ENCODE measurements at regions not wholly inside any gene's neighbourhood (a gene's known extent, or its start where the extent isn't known, plus 50 kb on each side); places are given as distances from the start of the nearest gene placed in this dataset.
A peak's percentile ranks its signal among the peaks of the same experiment; 100 is the strongest.

DNA sequence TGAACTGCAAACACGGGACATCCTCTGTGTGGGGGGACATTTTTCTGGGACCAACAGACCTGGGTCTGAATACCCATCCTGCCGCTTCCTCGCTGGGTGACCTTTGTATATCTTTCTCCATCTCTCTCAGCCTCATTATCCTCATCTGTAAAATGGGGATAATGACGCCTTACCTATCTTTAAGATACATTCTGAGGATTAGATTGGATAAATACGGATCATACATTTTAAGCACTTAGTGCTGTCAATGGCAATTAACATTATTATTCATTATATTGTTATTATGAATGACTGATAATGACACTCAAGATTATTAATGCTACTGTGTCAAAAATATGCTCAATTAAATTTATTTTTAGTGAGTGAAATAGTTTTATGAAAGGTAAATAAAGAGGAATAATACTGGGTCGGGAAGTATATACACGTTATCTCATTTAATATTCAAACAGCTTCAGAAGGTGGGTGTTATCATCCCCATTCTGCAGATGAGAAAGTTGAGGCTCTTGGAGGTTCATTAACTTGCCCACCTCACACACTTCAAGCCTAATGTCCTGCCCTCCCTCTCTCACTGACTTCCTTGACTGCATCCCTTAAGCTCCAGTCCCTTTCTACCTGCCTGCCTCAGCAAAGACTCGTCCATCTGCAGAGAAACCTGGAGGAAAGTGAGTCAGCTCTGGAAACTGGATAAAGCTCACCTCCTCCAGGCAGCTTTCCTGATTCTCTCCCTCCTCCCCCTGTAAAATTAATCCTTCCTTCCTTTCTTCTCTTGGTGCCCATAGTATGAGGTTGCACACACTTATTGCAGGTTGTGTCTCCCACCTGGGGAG, 120.7 kb upstream of the JUN start:
- peak overlapping the region; percentile 50 for H3K4me3 ChIP-seq (ENCODE audit: low read length)
- no peak for DNase-seq (ENCODE audit: low read depth)
- TF ChIP-seq, protein P1, sequence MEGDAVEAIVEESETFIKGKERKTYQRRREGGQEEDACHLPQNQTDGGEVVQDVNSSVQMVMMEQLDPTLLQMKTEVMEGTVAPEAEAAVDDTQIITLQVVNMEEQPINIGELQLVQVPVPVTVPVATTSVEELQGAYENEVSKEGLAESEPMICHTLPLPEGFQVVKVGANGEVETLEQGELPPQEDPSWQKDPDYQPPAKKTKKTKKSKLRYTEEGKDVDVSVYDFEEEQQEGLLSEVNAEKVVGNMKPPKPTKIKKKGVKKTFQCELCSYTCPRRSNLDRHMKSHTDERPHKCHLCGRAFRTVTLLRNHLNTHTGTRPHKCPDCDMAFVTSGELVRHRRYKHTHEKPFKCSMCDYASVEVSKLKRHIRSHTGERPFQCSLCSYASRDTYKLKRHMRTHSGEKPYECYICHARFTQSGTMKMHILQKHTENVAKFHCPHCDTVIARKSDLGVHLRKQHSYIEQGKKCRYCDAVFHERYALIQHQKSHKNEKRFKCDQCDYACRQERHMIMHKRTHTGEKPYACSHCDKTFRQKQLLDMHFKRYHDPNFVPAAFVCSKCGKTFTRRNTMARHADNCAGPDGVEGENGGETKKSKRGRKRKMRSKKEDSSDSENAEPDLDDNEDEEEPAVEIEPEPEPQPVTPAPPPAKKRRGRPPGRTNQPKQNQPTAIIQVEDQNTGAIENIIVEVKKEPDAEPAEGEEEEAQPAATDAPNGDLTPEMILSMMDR (conservative IDR thresholded peaks at IDR 0.05; ENCODE audit: low read length), result no peak

DNA sequence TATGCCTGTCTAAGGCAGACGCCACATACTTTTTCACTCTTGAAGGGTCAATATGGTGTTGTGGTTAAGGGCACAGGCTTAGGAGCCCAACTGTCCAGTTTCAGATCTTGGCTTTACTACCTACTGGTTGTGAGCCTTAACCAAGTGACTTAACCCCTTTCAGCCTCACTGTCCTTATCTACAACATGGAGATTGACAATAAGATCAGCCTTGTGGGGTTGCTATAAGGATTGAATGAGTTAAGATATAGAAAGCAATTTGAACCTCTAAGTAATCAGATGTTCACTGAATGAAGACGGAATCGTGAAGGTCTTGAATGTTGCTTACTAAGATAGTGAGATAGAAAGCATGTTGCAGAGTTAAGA, 121.3 kb upstream of the JUN start:
- TF ChIP-seq, protein P1 (conservative IDR thresholded peaks at IDR 0.05; ENCODE audit: low read length), result no peak
- H3K4me3 ChIP-seq (ENCODE audit: low read length), result no peak overlapping the region

DNA sequence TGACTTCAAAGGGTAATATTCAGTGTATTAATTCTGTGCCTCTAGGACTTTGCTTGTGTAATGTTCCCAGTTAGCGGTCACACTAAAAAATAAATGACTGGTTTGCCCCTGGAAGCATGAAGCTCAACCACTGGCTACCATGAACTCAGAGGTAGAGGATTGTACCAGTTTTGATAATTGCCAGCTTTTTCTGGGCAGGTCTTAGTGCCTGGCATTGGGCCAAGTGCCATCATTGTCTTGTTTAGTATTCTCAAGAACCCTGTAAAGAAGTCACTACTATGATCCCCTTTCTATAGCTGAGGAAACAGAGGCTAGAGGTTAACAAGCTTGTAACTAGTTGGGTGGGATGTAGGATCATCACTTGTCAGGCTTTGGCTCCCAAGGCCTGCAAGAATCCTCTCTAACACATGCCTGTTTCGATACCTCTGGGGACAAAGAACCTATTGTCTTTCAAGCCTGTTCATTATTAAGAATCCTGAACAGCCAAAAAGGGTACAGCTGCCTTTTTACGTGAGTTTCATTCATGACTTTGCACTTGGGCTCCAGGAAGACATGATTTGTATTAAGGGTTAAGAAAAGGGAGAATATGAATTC, 121.9 kb upstream of the JUN start:
- no peak overlapping the region for H3K4me3 ChIP-seq (ENCODE audit: low read length)
- TF ChIP-seq, protein P1 (conservative IDR thresholded peaks at IDR 0.05; ENCODE audit: low read length), result no peak
- no peak for DNase-seq (ENCODE audit: low read depth)

More for the DNA sequence above, 121.3 kb upstream of the JUN start:
- no peak for DNase-seq (ENCODE audit: low read depth)

DNA sequence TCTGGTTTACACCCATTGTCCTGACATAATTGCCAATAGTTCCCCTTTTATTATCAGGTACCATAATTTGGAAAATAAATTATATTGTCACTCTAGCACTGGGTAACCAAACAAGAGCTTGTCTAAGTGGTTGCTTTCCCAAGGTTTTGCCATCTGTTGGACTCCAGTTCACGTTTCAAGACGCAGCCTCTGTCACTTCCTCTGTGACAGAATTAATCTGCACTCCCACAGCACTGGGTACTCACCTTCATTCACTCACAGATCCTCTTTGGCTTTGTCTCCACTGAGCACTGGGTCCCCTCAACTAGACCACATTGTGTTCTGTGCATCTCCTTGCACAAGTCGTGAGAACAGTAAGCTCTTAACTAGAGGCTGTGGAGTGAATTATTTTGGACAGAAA, 123.6 kb upstream of the JUN start:
- H3K4me3 ChIP-seq (ENCODE audit: low read length), result no peak overlapping the region
- TF ChIP-seq, protein P1 (conservative IDR thresholded peaks at IDR 0.05; ENCODE audit: low read length), result no peak
- DNase-seq (ENCODE audit: low read depth), result no peak

DNA sequence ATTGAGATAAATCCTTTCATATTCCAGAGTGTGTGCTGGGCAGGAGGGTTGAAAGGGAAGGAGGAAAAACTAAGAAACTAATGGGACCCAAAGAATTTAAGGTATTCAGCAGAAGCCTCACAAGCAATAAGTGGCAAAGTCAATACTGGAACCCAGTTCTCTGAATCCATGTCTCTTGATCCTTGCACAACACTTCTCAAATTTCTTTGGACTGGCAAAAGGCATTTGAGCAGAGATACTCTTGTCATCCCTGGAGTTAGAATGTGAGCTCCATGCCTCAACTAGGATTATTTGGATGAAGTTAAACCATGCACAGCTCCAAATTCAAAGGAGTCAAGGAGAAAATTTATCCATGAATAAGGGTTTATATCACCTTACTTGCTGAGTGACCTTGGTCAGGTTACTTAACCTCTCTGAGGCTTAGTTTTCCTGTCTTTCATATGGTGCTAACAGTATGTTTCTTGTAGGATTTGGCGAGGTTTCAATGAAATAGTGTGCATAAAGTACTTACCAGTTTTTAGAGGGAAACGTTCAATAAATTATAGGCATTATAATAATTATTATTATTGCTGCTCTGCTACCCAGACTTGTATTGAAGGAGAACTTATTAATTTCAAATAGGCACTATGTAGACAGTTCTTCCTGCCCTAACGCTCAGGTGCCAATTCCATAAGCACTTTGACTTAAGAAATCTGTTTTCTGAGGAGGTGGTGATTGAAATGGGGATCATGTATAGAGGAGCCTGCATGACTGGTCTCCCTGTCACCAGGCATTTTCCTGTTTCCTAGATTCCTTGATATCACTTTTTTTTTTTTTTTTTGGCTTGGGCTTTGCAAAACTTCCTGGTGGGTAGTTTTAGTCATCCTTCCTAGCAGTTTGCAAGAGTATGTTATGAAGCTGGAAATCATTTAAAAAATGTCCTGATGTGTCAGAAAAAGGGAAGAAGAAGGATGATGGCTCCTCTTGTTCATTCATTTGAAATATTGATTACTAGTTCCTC, 125.0 kb upstream of the JUN start:
- peak; percentile 83 for DNase-seq (ENCODE audit: low read depth)
- H3K4me3 ChIP-seq (ENCODE audit: low read length), result no peak overlapping the region
- TF ChIP-seq, protein P1 (conservative IDR thresholded peaks at IDR 0.05; ENCODE audit: low read length), result no peak

DNA sequence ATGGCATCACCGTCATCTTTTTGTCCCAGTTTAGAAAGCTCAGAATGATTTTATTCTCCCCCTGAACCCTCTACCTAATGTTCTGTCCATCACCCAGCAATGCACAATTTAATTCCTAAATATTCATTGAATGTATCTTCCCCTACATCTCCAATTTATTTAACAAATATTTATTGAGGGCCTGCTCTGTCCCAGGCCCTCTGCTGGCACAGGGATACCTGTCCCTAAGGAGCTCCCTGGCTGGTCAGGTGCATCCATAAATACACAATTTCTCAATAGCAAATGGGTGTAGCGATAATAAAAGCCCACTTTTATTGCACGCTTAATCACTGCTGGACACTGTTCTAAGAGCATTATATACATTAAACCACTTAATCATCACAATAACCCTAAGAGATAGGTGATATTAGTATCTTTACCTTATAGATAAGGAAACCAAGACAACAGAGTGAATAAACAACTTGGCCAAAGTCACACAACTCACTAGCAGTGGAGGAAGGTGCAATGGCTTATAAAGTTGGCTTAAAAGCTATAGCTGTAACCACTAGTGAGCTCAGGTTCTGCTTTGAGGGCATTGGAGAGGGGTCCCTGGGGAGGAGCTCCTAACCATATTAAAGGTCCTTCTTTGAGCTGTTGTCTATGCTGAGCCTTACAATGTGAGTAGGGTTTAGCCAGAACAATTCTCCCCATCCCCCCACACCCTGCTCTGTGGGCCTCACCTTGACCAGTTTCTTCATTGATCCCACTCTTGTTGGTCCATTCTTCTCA, 126.3 kb upstream of the JUN start:
- TF ChIP-seq, protein P1 (conservative IDR thresholded peaks at IDR 0.05; ENCODE audit: low read length), result no peak
- DNase-seq (ENCODE audit: low read depth), result no peak
- no peak overlapping the region for H3K4me3 ChIP-seq (ENCODE audit: low read length)

Measured in AG10803 (cell line).